HCEC 1CT (cell line): ENCODE measurements at regions not wholly inside any gene's neighbourhood (a gene's known extent, or its start where the extent isn't known, plus 50 kb on each side); places are given as distances from the start of the nearest gene placed in this dataset.
"Not testable (repeated sequence)": the region's sequence is repeated elsewhere in the genome, so short reads cannot be mapped to it uniquely, and the experiment has no call there.

Source experiments
- DNase-seq: peaks from one replicate; pipeline ENCODE4 v3.0.0-alpha.2; 2017

- DNase-seq: not testable (repeated sequence)
Observed at GRCh38 chr1:245061808-245062207, 93.0 kb upstream of the KIF26B start.

- peak; percentile 52 for DNase-seq
Observed at GRCh38 chr1:245060684-245061374, 94.0 kb upstream of the KIF26B start.

GRCh38 chr1:245059806-245060424, 94.9 kb upstream of the KIF26B start:
- no peak for DNase-seq

- no peak for DNase-seq
Observed at GRCh38 chr1:245058882-245059281, 95.9 kb upstream of the KIF26B start.

- no peak for DNase-seq
Observed at GRCh38 chr1:245058436-245058835, 96.3 kb upstream of the KIF26B start.

GRCh38 chr1:245056913-245057312, 97.9 kb upstream of the KIF26B start:
- no peak for DNase-seq

GRCh38 chr1:245056296-245056695, 98.5 kb upstream of the KIF26B start:
- not testable (repeated sequence) for DNase-seq

GRCh38 chr1:245055752-245056151, 99.0 kb upstream of the KIF26B start:
- no peak for DNase-seq

GRCh38 chr1:245054507-245055270, 100.1 kb upstream of the KIF26B start:
- no peak for DNase-seq

- DNase-seq: no peak
Observed at GRCh38 chr1:245054105-245054504, 100.7 kb upstream of the KIF26B start.

GRCh38 chr1:245052258-245052657, 102.5 kb upstream of the KIF26B start:
- no peak for DNase-seq

GRCh38 chr1:245051349-245052221, 103.2 kb upstream of the KIF26B start:
- DNase-seq: no peak

- DNase-seq: no peak
Observed at GRCh38 chr1:245046769-245047168, 108.0 kb upstream of the KIF26B start.

GRCh38 chr1:245046315-245046714, 108.5 kb upstream of the KIF26B start:
- no peak for DNase-seq

GRCh38 chr1:245045087-245045881, 109.5 kb upstream of the KIF26B start:
- DNase-seq: no peak

- DNase-seq: no peak
Observed at GRCh38 chr1:245043611-245043940, 111.2 kb upstream of the KIF26B start.

GRCh38 chr1:245041058-245041698, 113.6 kb upstream of the KIF26B start:
- DNase-seq: no peak

- DNase-seq: no peak
Observed at GRCh38 chr1:245039196-245039595, 115.6 kb upstream of the KIF26B start.

GRCh38 chr1:245036102-245036501, 118.7 kb upstream of the KIF26B start:
- DNase-seq: no peak

- DNase-seq: peak; percentile 9
Observed at GRCh38 chr1:245031041-245031440, 123.7 kb upstream of the KIF26B start.

GRCh38 chr1:245026247-245026646, 128.5 kb upstream of the KIF26B start:
- DNase-seq: no peak

GRCh38 chr1:245025525-245025924, 129.3 kb upstream of the KIF26B start:
- DNase-seq: no peak
